ENCODE measurements at regions not wholly inside any gene's neighbourhood (a gene's known extent, or its start where the extent isn't known, plus 50 kb on each side); places are given as distances from the start of the nearest gene placed in this dataset.

- no peak for DNase-seq (ENCODE audit: low spot score)
These were observed 56.1 kb downstream of the BTG1 start for GRCh38 chr12:92089559-92089958.

- DNase-seq (ENCODE audit: low spot score), result no peak
These were observed 56.8 kb downstream of the BTG1 start for GRCh38 chr12:92088805-92089204.

GRCh38 chr12:92085736-92086040 is 60.0 kb downstream of the BTG1 start:
- DNase-seq (ENCODE audit: low spot score), result no peak

GRCh38 chr12:92085040-92085735 is 60.5 kb downstream of the BTG1 start:
- DNase-seq (ENCODE audit: low spot score), result no peak

GRCh38 chr12:92080911-92081285 is 64.7 kb downstream of the BTG1 start:
- DNase-seq (ENCODE audit: low spot score), result no peak

- no peak for DNase-seq (ENCODE audit: low spot score)
These were observed 66.6 kb downstream of the BTG1 start for GRCh38 chr12:92079054-92079385.

- DNase-seq (ENCODE audit: low spot score), result peak; percentile 30
These were observed 67.2 kb downstream of the BTG1 start for GRCh38 chr12:92078167-92079053.

GRCh38 chr12:92077530-92077929 is 68.1 kb downstream of the BTG1 start:
- DNase-seq (ENCODE audit: low spot score), result no peak

- no peak for DNase-seq (ENCODE audit: low spot score)
These were observed 69.5 kb downstream of the BTG1 start for GRCh38 chr12:92076101-92076500.

GRCh38 chr12:92075425-92075914 is 70.2 kb downstream of the BTG1 start:
- DNase-seq (ENCODE audit: low spot score), result peak; percentile 29

GRCh38 chr12:92074889-92075288 is 70.8 kb downstream of the BTG1 start:
- no peak for DNase-seq (ENCODE audit: low spot score)

- no peak for DNase-seq (ENCODE audit: low spot score)
These were observed 72.6 kb downstream of the BTG1 start for GRCh38 chr12:92073094-92073493.

GRCh38 chr12:92072112-92072511 is 73.5 kb downstream of the BTG1 start:
- DNase-seq (ENCODE audit: low spot score), result no peak

GRCh38 chr12:92070864-92071445 is 74.7 kb downstream of the BTG1 start:
- no peak for DNase-seq (ENCODE audit: low spot score)

GRCh38 chr12:92070054-92070863 is 75.4 kb downstream of the BTG1 start:
- DNase-seq (ENCODE audit: low spot score), result no peak

GRCh38 chr12:92068459-92068858 is 77.2 kb downstream of the BTG1 start:
- DNase-seq (ENCODE audit: low spot score), result no peak

GRCh38 chr12:92065639-92066038 is 80.0 kb downstream of the BTG1 start:
- no peak for DNase-seq (ENCODE audit: low spot score)

- no peak for DNase-seq (ENCODE audit: low spot score)
These were observed 80.6 kb downstream of the BTG1 start for GRCh38 chr12:92065018-92065499.

GRCh38 chr12:92064422-92064821 is 81.2 kb downstream of the BTG1 start:
- DNase-seq (ENCODE audit: low spot score), result no peak

- DNase-seq (ENCODE audit: low spot score), result no peak
These were observed 82.0 kb downstream of the BTG1 start for GRCh38 chr12:92063641-92064040.

GRCh38 chr12:92062539-92063493 is 82.8 kb downstream of the BTG1 start:
- no peak for DNase-seq (ENCODE audit: low spot score)
